OCI-LY3 (cell line): ENCODE measurements at regions not wholly inside any gene's neighbourhood (a gene's known extent, or its start where the extent isn't known, plus 50 kb on each side); places are given as distances from the start of the nearest gene placed in this dataset.

ENCODE experiments used
- EZH2phosphoT487 ChIP-seq: fragments of 200-600 bp; shearing (Covaris generic); IDR thresholded peaks from 2 replicates; pipeline ENCODE4 v1.6.1; 2018; ENCODE audit warnings: antibody characterized with exemption, mixed run types, low read depth
- TF ChIP-seq, protein P1 (sequence below): fragments of 200-600, 300-600 bp; sonication (generic); IDR thresholded peaks from 2 replicates; pipeline ENCODE4 v1.5.1; 2014; ENCODE audit warnings: antibody characterized with exemption, low read length, low read depth

DNA sequence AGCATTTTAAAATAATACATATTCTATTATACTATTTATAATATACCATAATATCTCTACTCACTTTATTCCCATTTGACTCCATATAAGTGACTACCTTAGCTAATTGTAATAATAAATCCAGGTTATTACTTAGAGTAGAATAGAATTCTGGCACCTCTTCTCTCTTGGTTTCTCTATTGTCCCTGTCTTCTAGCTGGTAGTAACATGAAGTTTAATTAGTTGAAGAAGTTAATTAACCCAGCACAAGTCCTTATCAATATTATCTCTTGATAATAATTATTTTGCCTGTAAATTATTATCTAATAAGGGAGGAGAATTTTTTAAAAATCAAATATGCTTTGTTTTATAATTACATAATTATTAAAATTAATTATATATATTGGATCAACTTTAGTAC, 1571.2 kb upstream of the PRR20A start:
- TF ChIP-seq, protein P1, sequence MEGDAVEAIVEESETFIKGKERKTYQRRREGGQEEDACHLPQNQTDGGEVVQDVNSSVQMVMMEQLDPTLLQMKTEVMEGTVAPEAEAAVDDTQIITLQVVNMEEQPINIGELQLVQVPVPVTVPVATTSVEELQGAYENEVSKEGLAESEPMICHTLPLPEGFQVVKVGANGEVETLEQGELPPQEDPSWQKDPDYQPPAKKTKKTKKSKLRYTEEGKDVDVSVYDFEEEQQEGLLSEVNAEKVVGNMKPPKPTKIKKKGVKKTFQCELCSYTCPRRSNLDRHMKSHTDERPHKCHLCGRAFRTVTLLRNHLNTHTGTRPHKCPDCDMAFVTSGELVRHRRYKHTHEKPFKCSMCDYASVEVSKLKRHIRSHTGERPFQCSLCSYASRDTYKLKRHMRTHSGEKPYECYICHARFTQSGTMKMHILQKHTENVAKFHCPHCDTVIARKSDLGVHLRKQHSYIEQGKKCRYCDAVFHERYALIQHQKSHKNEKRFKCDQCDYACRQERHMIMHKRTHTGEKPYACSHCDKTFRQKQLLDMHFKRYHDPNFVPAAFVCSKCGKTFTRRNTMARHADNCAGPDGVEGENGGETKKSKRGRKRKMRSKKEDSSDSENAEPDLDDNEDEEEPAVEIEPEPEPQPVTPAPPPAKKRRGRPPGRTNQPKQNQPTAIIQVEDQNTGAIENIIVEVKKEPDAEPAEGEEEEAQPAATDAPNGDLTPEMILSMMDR: no peak
- TF ChIP-seq EZH2phosphoT487: no peak
